GM12878 (cell line): ENCODE measurements at regions not wholly inside any gene's neighbourhood (a gene's known extent, or its start where the extent isn't known, plus 50 kb on each side); places are given as distances from the start of the nearest gene placed in this dataset.

Source experiments
- ATAC-seq: fragments of 200-7000 bp; cut with Tn5 transposase; 3 replicates; pipeline ENCODE4 v1.9.1; 2020; ENCODE audit warnings: mild to moderate bottlenecking, moderate library complexity
- BruUV-seq: library from RNA; stranded (reverse); fragments of 400-500 nt; replicated peaks from 2 replicates; lab custom pipeline; 2021; lab: Mats Ljungman, UMichigan
- CTCF ChIA-PET: fragments of 300-600 bp; sonication (Branson Sonifier 250); formaldehyde crosslinking; extraction: SDS; loops from one replicate; lab custom pipeline; 2021; ENCODE audit warnings: inconsistent platforms; lab: Yijun Ruan, JAX
- POLR2A ChIA-PET: fragments of 350-600 bp; formaldehyde crosslinking; extraction: SDS; loops from one replicate; lab custom pipeline; 2021; ENCODE audit warnings: inconsistent platforms; lab: Charles Lee
- RAD21 ChIA-PET: fragments of 300-600 bp; sonication (Branson Sonifier 250); formaldehyde crosslinking; loops from one replicate; lab custom pipeline; 2023; ENCODE audit warnings: antibody characterized with exemption; ENCODE audit not compliant: unreplicated experiment; lab: Charles Lee
- SMC1A ChIA-PET: fragments of 300-600 bp; sonication (Branson Sonifier 250); formaldehyde crosslinking; loops from one replicate; lab custom pipeline; 2023; ENCODE audit not compliant: unreplicated experiment, uncharacterized antibody; lab: Charles Lee
- DNase-seq: peaks from one replicate; pipeline ENCODE4 v3.0.0-alpha.2; 2011; ENCODE audit warnings: low read depth, low spot score
- FAIRE-seq: peaks from 3 replicates; lab custom pipeline; 2011; peaks lifted over from hg19 to GRCh38; lab: Jason Lieb, UNC
- H2AFZ ChIP-seq: 2 replicates; pipeline ENCODE4 v1.6.0; 2011; ENCODE audit warnings: low read depth, low read length, control low read depth; ENCODE audit not compliant: control insufficient read depth
- H3K27ac ChIP-seq: 2 replicates; pipeline ENCODE4 v1.5.1; 2011; ENCODE audit warnings: control low read depth; ENCODE audit not compliant: control insufficient read depth, insufficient read depth
- H3K27me3 ChIP-seq, 2 experiments: replicated peaks in 1 of 2; 2 replicates each; pipeline versions ENCODE4 v1.6.0 to v1.6.1; 2011; ENCODE audit warnings: low read length in 1 of 2; ENCODE audit not compliant: control insufficient read depth in 2 of 2, insufficient read depth in 2 of 2
- H3K36me3 ChIP-seq, 2 experiments: 2 replicates each; pipeline ENCODE4 v1.5.1; 2011; ENCODE audit warnings: low read length in 1 of 2; ENCODE audit not compliant: control insufficient read depth in 2 of 2, insufficient read depth in 2 of 2
- H3K4me1 ChIP-seq: 2 replicates; pipeline ENCODE4 v1.6.1; 2011; ENCODE audit warnings: mild to moderate bottlenecking, low read length, moderate library complexity, mixed read lengths; ENCODE audit not compliant: control insufficient read depth, insufficient read depth
- H3K4me2 ChIP-seq: 2 replicates; pipeline ENCODE4 v1.6.0; 2011; ENCODE audit warnings: control low read depth; ENCODE audit not compliant: control insufficient read depth, insufficient read depth
- H3K4me3 ChIP-seq: fragments of 200-600 bp; sonication (generic); 2 replicates; pipeline ENCODE4 v1.5.1; 2016
- H3K79me2 ChIP-seq: 2 replicates; pipeline ENCODE4 v1.6.0; 2011; ENCODE audit warnings: low read length; ENCODE audit not compliant: control insufficient read depth, insufficient read depth
- H3K9ac ChIP-seq: 2 replicates; pipeline ENCODE4 v1.8.0; 2011; ENCODE audit warnings: low read length, control low read depth, mixed read lengths; ENCODE audit not compliant: control insufficient read depth, insufficient read depth
- H3K9me3 ChIP-seq: replicated peaks from 3 replicates; pipeline ENCODE4 v1.5.1; 2011; ENCODE audit warnings: mild to moderate bottlenecking, low read length; ENCODE audit not compliant: control insufficient read depth, insufficient read depth
- H4K20me1 ChIP-seq: 2 replicates; pipeline ENCODE4 v1.6.0; 2011; ENCODE audit not compliant: control insufficient read depth, insufficient read depth
- BACH1 ChIP-seq: fragments of 450-650 bp; IDR thresholded peaks from 2 replicates; pipeline ENCODE4 v1.6.1; 2017; ENCODE audit warnings: mild to moderate bottlenecking, borderline replicate concordance
- CBX3 ChIP-seq: fragments of 200-600 bp; sonication (generic); IDR thresholded peaks from 2 replicates; pipeline ENCODE4 v1.6.1; 2016; ENCODE audit warnings: low read depth, borderline replicate concordance
- CEBPB ChIP-seq, 2 experiments: fragments of 150-350 bp in 1 of 2; IDR thresholded peaks; 2 replicates each; pipeline ENCODE4 v1.6.1; 2012 to 2014; ENCODE audit warnings: low read depth in 2 of 2, low read length in 2 of 2, borderline replicate concordance in 1 of 2, inconsistent platforms in 1 of 2
- EZH2 ChIP-seq: IDR thresholded peaks from 2 replicates; pipeline ENCODE4 v1.6.1; 2012; ENCODE audit warnings: low read depth, mild to moderate bottlenecking, control low read depth, inconsistent platforms, low read length, borderline replicate concordance; ENCODE audit not compliant: control insufficient read depth
- IRF3 ChIP-seq: fragments of 450-650 bp; IDR thresholded peaks from 2 replicates; pipeline ENCODE4 v1.6.1; 2014; ENCODE audit warnings: mild to moderate bottlenecking
- JUNB ChIP-seq: IDR thresholded peaks from 2 replicates; pipeline ENCODE4 v1.6.1; 2016; ENCODE audit warnings: antibody characterized with exemption, mild to moderate bottlenecking
- NBN ChIP-seq: fragments of 450-650 bp; IDR thresholded peaks from 2 replicates; pipeline ENCODE4 v1.6.1; 2016
- NKRF ChIP-seq: fragments of 450-650 bp; conservative IDR thresholded peaks from 2 replicates; pipeline ENCODE4 v1.6.1; 2017; ENCODE audit warnings: mild to moderate bottlenecking, moderate library complexity
- RCOR1 ChIP-seq: conservative IDR thresholded peaks from 2 replicates; pipeline ENCODE4 v1.6.1; 2012; ENCODE audit warnings: low read depth, low read length, improper control_type of control experiment
- SMAD1 ChIP-seq: fragments of 450-650 bp; IDR thresholded peaks from 2 replicates; pipeline ENCODE4 v1.6.1; 2018; ENCODE audit warnings: mild to moderate bottlenecking, low read depth; ENCODE audit not compliant: partially characterized antibody
- TCF7 ChIP-seq: IDR thresholded peaks from 2 replicates; pipeline ENCODE4 v1.6.1; 2014; ENCODE audit warnings: antibody characterized with exemption, borderline replicate concordance
- in situ Hi-C: fragments of 300-500 bp; cut with MboI; formaldehyde crosslinking; loops from 9 replicates; pipeline ENCODE4 v1.14.3; 2018; ENCODE audit warnings: mixed read lengths
- intact Hi-C: fragments of 100-400 bp; cut with micrococcal nuclease; formaldehyde crosslinking; loops from one replicate; pipeline ENCODE4 v1.14.2; 2022; ENCODE audit not compliant: unreplicated experiment

GRCh38 chr6:105714846-105715245 lies 312.0 kb upstream of the PREP start:
- Histone ChIP-seq H3K27me3 (no peaks in the 10 kb centered on the region), H3K4me2 (no peak overlapping the region), H3K4me3 (no peak overlapping the region), H3K9ac (no peak overlapping the region), H3K4me1 (no peaks in the 10 kb centered on the region)
- ChIA-PET SMC1A (interaction anchor here (0.6 to 2.0 kb wide), 4 partner anchors 11 to 96 kb away, joined by 4 to 8 read pairs (median 4); no protein-coding TSS in a partner anchor), RAD21 (interaction anchor here (0.7 kb wide), 1 partner anchor 372 kb away, joined by 3 read pairs; the partner anchor contains the start of gene PRDM1), POLR2A (no interaction called here), CTCF (interaction anchor here (0.9 to 1.9 kb wide), 3 partner anchors 11 to 283 kb away, joined by 4 to 9 read pairs (median 5); no protein-coding TSS in a partner anchor)
- ATAC-seq (no peak), DNase-seq (no peak)
- no TSS peak for BruUV-seq
- TF ChIP-seq RCOR1 (no peak), CEBPB (IDR thresholded peaks at IDR 0.05; ENCODE audit: borderline replicate concordance in 1 of 2, low read depth in 2 of 2, low read length in 2 of 2) (no peak), CBX3 (no peak), SMAD1 (no peak), NKRF (no peak), IRF3 (no peak), EZH2 (no peak), BACH1 (no peak), TCF7 (no peak), NBN (no peak), JUNB (no peak)
- TF ChIP-seq, all 136 proteins: peak for 0
- no peak overlapping the region for H2AFZ ChIP-seq
- intact Hi-C loops (no loop called here), in situ Hi-C loops (no loop called here)
- H4K20me1 ChIP-seq, result no peaks in the 10 kb centered on the region
- H3K79me2 ChIP-seq, result no peaks in the 10 kb centered on the region
- H3K9me3 ChIP-seq, result no peaks in the 10 kb centered on the region; the same call in 1 of the 3 replicates
- FAIRE-seq, result no peak
- no peak overlapping the region for H3K27ac ChIP-seq
- no peaks in the 10 kb centered on the region for H3K36me3 ChIP-seq
